Esophagus muscularis mucosa (tissue), 4 donors: ENCODE measurements at regions not wholly inside any gene's neighbourhood (a gene's known extent, or its start where the extent isn't known, plus 50 kb on each side); places are given as distances from the start of the nearest gene placed in this dataset.

ENCODE experiments used
- DNase-seq: peaks from one replicate; pipeline ENCODE4 v3.0.0-alpha.2; 2017; ENCODE audit errors: extremely low spot score
- H3K27ac ChIP-seq, 4 donors: fragments of 200-600 bp; sonication (generic); replicated peaks in 1 of 4; 1 replicate in 3 of 4; 2 replicates in 1 of 4; pipeline ENCODE4 v1.5.1; 2016 to 2019; ENCODE audit warnings: mild to moderate bottlenecking in 1 of 4
- H3K27me3 ChIP-seq, 4 donors: fragments of 200-600 bp; sonication (generic); one replicate each; pipeline versions ENCODE4 v1.5.1 to v1.6.0; 2016 to 2019
- H3K36me3 ChIP-seq, 4 donors: fragments of 200-600 bp; sonication (generic); one replicate each; pipeline ENCODE4 v1.5.1; 2016 to 2019
- H3K4me1 ChIP-seq, 4 donors: fragments of 200-600 bp; sonication (generic); one replicate each; pipeline ENCODE4 v1.5.1; 2016 to 2019
- H3K4me3 ChIP-seq, 4 donors: fragments of 200-600 bp; sonication (generic); 1 replicate in 2 of 4; 2 replicates in 2 of 4; pipeline ENCODE4 v1.5.1; 2016 to 2019; ENCODE audit warnings: mild to moderate bottlenecking in 4 of 4, moderate library complexity in 1 of 4
- H3K9me3 ChIP-seq, 4 donors: fragments of 200-600 bp; sonication (generic); 1 replicate in 3 of 4; 2 replicates in 1 of 4; pipeline ENCODE4 v1.5.1; 2016 to 2019
- EP300 ChIP-seq: sonication (generic); formaldehyde crosslinking; IDR thresholded peaks from one replicate; pipeline ENCODE4 v1.6.1; 2017; ENCODE audit warnings: antibody characterized with exemption
- POLR2A ChIP-seq: fragments of 450-650 bp; IDR thresholded peaks from one replicate; pipeline ENCODE4 v1.6.1; 2017; ENCODE audit warnings: antibody characterized with exemption, moderate library complexity, mild to moderate bottlenecking, low read depth
- POLR2AphosphoS5 ChIP-seq, 2 donors: sonication (generic); formaldehyde crosslinking; IDR thresholded peaks; one replicate each; pipeline ENCODE4 v1.6.1; 2017; ENCODE audit warnings: antibody characterized with exemption in 2 of 2
- WGBS: methylation state at CpG from one replicate; pipeline ENCODE4 v1.1.5; 2018; 5-methylcytosine and 5-hydroxymethylcytosine counted together
- intact Hi-C: fragments of 100-400 bp; cut with DNase I; formaldehyde crosslinking; loops from one replicate; pipeline ENCODE4 v1.15.1; 2023
- TF ChIP-seq, protein P1 (sequence below), 3 experiments: fragments of 200-600 bp in 2 of 3; fragments of 450-650 bp in 1 of 3; sonication (generic) in 2 of 3; IDR thresholded peaks; one replicate each; pipeline ENCODE4 v1.5.1; 2017 to 2019; ENCODE audit warnings: antibody characterized with exemption in 3 of 3, mild to moderate bottlenecking in 2 of 3, moderate library complexity in 1 of 3

DNA sequence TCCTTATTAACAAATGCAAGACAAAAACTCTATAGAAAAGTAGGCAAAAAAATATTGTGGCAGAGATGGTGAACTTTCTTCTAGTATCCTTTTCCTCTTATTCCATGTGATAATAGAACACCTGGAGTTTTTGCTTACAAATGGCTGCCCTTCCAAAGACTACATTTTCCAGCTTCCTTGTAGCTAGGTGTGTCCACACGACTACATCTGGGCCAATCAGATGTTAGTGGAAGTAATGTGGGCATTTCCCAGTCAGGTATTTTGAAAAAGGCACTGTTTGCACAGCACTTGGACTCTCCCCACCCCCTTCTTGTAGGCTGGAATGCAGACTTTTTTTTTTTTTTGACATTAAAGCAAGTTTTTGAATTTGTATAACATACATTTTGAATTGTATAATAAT lies 105.5 kb upstream of the TBX20 start:
- WGBS = 74% methylated on average over 1 of the region's 1 CpG
- intact Hi-C loops = no loop called here
- H3K36me3 ChIP-seq = no peaks in the 10 kb centered on the region
- H3K27me3 ChIP-seq = no peaks in the 10 kb centered on the region
- no peak for TF ChIP-seq EP300
- peaks cover 0 to 7% (median 0%) of the 10 kb centered on the region in 4 donors for H3K4me1 ChIP-seq
- peaks cover 0 to 12% (median 3%) of the 10 kb centered on the region in 4 donors for H3K9me3 ChIP-seq
- H3K27ac ChIP-seq = no peak overlapping the region
- DNase-seq = no peak
- H3K4me3 ChIP-seq = no peak overlapping the region

DNA sequence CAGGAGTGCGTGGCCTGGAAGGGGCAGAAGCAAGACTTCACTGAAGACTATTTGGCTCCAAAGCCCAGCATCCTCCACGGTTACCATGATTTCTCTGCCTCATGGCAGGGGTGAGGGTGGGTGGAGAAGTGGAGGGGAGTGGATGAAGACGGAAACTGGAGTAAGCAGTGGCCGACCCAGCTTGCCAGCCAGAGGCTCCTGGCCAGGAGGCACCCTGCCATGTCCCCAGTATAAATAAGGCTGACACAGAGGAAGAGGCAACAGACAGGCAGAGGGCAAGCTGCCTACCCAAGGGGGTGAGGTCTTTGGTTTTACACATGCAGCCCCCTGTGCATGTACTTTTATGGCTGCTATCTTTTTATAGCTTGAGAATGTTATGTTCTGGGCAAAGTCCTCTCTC lies 102.6 kb upstream of the TBX20 start:
- no peaks in the 10 kb centered on the region for H3K27me3 ChIP-seq
- H3K36me3 ChIP-seq = no peaks in the 10 kb centered on the region
- H3K9me3 ChIP-seq = peaks cover 0 to 12% (median 3%) of the 10 kb centered on the region in 4 donors
- no peak overlapping the region for H3K27ac ChIP-seq
- TF ChIP-seq EP300 (no peak), POLR2AphosphoS5 (IDR thresholded peaks at IDR 0.05) (no peak), POLR2A (no peak)
- TF ChIP-seq, protein P1, sequence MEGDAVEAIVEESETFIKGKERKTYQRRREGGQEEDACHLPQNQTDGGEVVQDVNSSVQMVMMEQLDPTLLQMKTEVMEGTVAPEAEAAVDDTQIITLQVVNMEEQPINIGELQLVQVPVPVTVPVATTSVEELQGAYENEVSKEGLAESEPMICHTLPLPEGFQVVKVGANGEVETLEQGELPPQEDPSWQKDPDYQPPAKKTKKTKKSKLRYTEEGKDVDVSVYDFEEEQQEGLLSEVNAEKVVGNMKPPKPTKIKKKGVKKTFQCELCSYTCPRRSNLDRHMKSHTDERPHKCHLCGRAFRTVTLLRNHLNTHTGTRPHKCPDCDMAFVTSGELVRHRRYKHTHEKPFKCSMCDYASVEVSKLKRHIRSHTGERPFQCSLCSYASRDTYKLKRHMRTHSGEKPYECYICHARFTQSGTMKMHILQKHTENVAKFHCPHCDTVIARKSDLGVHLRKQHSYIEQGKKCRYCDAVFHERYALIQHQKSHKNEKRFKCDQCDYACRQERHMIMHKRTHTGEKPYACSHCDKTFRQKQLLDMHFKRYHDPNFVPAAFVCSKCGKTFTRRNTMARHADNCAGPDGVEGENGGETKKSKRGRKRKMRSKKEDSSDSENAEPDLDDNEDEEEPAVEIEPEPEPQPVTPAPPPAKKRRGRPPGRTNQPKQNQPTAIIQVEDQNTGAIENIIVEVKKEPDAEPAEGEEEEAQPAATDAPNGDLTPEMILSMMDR (IDR thresholded peaks at IDR 0.05) = no peak
- H3K4me3 ChIP-seq = no peak overlapping the region
- no peak for DNase-seq
- WGBS = 67% methylated on average over 4 of the region's 4 CpGs
- intact Hi-C loops = no loop called here
- H3K4me1 ChIP-seq = peaks cover 0 to 7% (median 0%) of the 10 kb centered on the region in 4 donors

DNA sequence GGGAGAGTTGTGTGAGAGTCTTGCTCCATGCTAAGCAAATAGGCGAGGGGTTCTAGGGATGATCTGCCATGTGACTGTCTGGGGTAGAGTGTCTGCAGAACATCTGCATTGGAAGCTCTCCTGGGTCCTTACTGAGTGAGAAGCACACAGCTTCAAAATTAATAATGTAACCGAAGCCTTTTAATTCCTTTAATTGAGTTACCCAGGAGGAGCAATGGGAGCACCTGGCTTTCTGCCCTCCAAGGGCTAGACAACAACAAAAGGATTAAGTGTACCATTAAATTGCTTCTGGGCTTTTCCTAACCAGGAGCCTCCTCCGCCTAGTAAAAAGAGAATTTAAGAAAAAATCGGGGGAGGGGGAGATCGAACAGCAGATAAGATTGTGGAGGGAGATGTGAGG lies 102.0 kb upstream of the TBX20 start:
- TF ChIP-seq, protein P1 (IDR thresholded peaks at IDR 0.05) = no peak
- TF ChIP-seq POLR2AphosphoS5 (IDR thresholded peaks at IDR 0.05) (no peak), EP300 (no peak), POLR2A (no peak)
- DNase-seq = no peak
- Histone ChIP-seq H3K27me3 (no peaks in the 10 kb centered on the region), H3K4me3 (no peak overlapping the region), H3K4me1 (peaks cover 0 to 7% (median 0%) of the 10 kb centered on the region in 4 donors), H3K27ac (no peak overlapping the region), H3K9me3 (peaks cover 0 to 12% (median 3%) of the 10 kb centered on the region in 4 donors), H3K36me3 (no peaks in the 10 kb centered on the region)
- 88% methylated on average over 5 of the region's 5 CpGs for WGBS
- intact Hi-C loops = no loop called here

GRCh38 chr7:35355199-35355598 lies 101.3 kb upstream of the TBX20 start:
- no peaks in the 10 kb centered on the region for H3K36me3 ChIP-seq
- 83% methylated on average over 1 of the region's 2 CpGs for WGBS
- no peak for TF ChIP-seq EP300
- no peak for TF ChIP-seq POLR2A
- TF ChIP-seq POLR2AphosphoS5 (IDR thresholded peaks at IDR 0.05) = no peak
- TF ChIP-seq, protein P1 (IDR thresholded peaks at IDR 0.05) = no peak
- DNase-seq = no peak
- H3K4me3 ChIP-seq = no peak overlapping the region
- intact Hi-C loops = no loop called here
- H3K4me1 ChIP-seq = peaks cover 0 to 7% (median 0%) of the 10 kb centered on the region in 4 donors
- H3K27me3 ChIP-seq = no peaks in the 10 kb centered on the region
- H3K27ac ChIP-seq = no peak overlapping the region
- peaks cover 0 to 12% (median 3%) of the 10 kb centered on the region in 4 donors for H3K9me3 ChIP-seq

DNA sequence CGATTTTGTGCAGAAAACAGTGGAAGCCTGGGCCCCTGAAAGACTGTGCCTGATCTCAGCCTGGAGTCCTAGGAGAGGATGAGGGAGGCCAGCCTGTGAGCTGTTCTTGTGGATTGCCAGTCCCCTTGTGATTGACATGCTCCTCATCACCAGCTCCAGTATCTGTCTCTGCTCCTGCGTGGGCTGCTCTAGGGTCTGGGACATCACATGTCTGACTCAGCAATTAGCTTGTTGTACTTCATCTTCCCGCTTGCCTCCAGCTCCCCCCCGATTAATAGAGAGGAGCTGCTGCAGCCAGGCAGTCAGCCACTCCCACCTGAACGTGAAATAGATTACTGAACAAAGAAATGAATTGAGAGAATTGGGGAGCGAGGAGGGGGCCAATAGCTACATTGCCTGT lies 99.6 kb upstream of the TBX20 start:
- peaks cover 0 to 9% (median 1%) of the 10 kb centered on the region in 4 donors for H3K9me3 ChIP-seq
- TF ChIP-seq EP300 = no peak
- TF ChIP-seq, protein P1 (IDR thresholded peaks at IDR 0.05) = no peak
- TF ChIP-seq POLR2AphosphoS5 (IDR thresholded peaks at IDR 0.05) = no peak
- TF ChIP-seq POLR2A = no peak
- no peaks in the 10 kb centered on the region for H3K36me3 ChIP-seq
- H3K27ac ChIP-seq = no peak overlapping the region
- peaks cover 0 to 7% (median 0%) of the 10 kb centered on the region in 4 donors for H3K4me1 ChIP-seq
- no peak for DNase-seq
- WGBS = 54% methylated on average over 6 of the region's 6 CpGs
- H3K4me3 ChIP-seq = no peak overlapping the region
- intact Hi-C loops = no loop called here
- no peaks in the 10 kb centered on the region for H3K27me3 ChIP-seq
